ENCODE measurements at regions not wholly inside any gene's neighbourhood (a gene's known extent, or its start where the extent isn't known, plus 50 kb on each side); places are given as distances from the start of the nearest gene placed in this dataset.

DNA sequence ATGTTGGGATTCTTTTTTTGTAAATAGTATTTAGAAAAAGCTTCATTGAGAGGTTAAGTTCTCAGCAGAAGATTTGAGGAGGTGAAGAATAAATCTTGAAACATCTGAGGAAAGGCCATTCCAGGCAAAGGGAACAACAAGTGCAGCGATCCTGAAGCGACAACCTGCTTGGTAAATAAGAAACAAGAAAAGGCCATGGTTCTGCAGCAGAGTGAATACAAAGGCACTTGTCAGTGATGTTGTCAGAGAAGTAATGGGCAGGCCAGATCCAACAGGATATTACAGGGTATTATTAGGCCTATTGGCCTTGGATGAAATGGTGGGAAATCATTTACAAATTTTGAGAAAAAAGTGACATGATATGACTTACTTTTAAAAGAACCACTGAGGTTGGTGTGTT lies 960.0 kb downstream of the PLA2G4A start:
- Histone ChIP-seq H3K4me1 (ENCODE audit: insufficient read depth, poor library complexity, severe bottlenecking) (no peaks in the 10 kb centered on the region), H3K4me3 (ENCODE audit: severe bottlenecking) (no peak overlapping the region), H3K36me3 (ENCODE audit: low read depth) (no peaks in the 10 kb centered on the region), H3K27me3 (ENCODE audit: insufficient read depth, poor library complexity, severe bottlenecking) (no peaks in the 10 kb centered on the region), H3K27ac (ENCODE audit: poor library complexity, severe bottlenecking) (no peak overlapping the region), H3K9me3 (ENCODE audit: severe bottlenecking) (no peaks in the 10 kb centered on the region)
- ATAC-seq (ENCODE audit: low read depth) (no peak), DNase-seq (ENCODE audit: low spot score) (no peak)
- TF ChIP-seq, protein P1, sequence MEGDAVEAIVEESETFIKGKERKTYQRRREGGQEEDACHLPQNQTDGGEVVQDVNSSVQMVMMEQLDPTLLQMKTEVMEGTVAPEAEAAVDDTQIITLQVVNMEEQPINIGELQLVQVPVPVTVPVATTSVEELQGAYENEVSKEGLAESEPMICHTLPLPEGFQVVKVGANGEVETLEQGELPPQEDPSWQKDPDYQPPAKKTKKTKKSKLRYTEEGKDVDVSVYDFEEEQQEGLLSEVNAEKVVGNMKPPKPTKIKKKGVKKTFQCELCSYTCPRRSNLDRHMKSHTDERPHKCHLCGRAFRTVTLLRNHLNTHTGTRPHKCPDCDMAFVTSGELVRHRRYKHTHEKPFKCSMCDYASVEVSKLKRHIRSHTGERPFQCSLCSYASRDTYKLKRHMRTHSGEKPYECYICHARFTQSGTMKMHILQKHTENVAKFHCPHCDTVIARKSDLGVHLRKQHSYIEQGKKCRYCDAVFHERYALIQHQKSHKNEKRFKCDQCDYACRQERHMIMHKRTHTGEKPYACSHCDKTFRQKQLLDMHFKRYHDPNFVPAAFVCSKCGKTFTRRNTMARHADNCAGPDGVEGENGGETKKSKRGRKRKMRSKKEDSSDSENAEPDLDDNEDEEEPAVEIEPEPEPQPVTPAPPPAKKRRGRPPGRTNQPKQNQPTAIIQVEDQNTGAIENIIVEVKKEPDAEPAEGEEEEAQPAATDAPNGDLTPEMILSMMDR (IDR thresholded peaks at IDR 0.05; ENCODE audit: poor library complexity, severe bottlenecking), result no peak

DNA sequence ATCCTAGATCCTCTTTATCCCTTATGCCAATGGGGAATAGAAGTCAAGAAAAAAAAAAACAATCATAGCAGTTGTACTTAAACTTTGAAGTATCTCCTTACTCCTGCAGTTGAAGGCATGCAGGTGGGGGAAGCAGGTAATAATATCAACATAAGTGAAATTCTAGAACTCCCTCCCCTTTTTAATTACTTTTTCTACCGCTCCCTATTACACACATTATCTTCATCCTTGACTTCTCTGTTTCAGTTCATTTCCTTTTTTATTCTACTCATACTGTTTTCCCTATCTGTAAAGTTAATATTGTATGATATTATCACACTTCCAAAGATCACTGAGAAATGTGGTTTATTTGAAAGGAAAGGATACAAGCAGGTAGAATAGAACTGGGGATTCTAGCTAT lies 962.0 kb downstream of the PLA2G4A start:
- no peaks in the 10 kb centered on the region for H3K36me3 ChIP-seq (ENCODE audit: low read depth)
- H3K27ac ChIP-seq (ENCODE audit: poor library complexity, severe bottlenecking), result no peak overlapping the region
- no peaks in the 10 kb centered on the region for H3K27me3 ChIP-seq (ENCODE audit: insufficient read depth, poor library complexity, severe bottlenecking)
- no peak for DNase-seq (ENCODE audit: low spot score)
- H3K4me1 ChIP-seq (ENCODE audit: insufficient read depth, poor library complexity, severe bottlenecking), result no peaks in the 10 kb centered on the region
- no peak overlapping the region for H3K4me3 ChIP-seq (ENCODE audit: severe bottlenecking)
- TF ChIP-seq, protein P1 (IDR thresholded peaks at IDR 0.05; ENCODE audit: poor library complexity, severe bottlenecking), result no peak
- ATAC-seq (ENCODE audit: low read depth), result no peak
- H3K9me3 ChIP-seq (ENCODE audit: severe bottlenecking), result no peaks in the 10 kb centered on the region

DNA sequence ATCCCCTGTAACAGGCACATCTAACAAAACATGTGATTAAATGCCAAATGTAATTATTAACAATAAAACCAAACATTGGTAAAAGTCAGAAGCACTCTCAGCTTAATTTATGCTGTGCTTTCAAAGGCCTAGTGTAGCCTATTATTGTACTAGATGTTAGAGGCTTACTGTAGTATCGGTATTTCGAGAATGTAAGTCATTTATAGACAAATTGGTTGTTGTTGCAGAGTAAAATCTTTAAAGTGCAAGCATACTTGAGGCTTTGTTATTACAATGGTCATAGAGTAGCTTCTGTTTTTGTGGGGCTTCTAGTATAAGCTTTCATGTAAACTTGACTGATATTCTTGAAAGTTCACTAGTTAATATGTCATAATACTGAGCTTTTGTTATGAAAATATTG lies 965.8 kb downstream of the PLA2G4A start:
- Histone ChIP-seq H3K4me1 (ENCODE audit: insufficient read depth, poor library complexity, severe bottlenecking) (no peaks in the 10 kb centered on the region), H3K4me3 (ENCODE audit: severe bottlenecking) (no peak overlapping the region), H3K27me3 (ENCODE audit: insufficient read depth, poor library complexity, severe bottlenecking) (no peaks in the 10 kb centered on the region), H3K27ac (ENCODE audit: poor library complexity, severe bottlenecking) (no peak overlapping the region), H3K36me3 (ENCODE audit: low read depth) (no peaks in the 10 kb centered on the region), H3K9me3 (ENCODE audit: severe bottlenecking) (no peaks in the 10 kb centered on the region)
- ATAC-seq (ENCODE audit: low read depth) (no peak), DNase-seq (ENCODE audit: low spot score) (no peak)
- TF ChIP-seq, protein P1 (IDR thresholded peaks at IDR 0.05; ENCODE audit: poor library complexity, severe bottlenecking), result no peak

DNA sequence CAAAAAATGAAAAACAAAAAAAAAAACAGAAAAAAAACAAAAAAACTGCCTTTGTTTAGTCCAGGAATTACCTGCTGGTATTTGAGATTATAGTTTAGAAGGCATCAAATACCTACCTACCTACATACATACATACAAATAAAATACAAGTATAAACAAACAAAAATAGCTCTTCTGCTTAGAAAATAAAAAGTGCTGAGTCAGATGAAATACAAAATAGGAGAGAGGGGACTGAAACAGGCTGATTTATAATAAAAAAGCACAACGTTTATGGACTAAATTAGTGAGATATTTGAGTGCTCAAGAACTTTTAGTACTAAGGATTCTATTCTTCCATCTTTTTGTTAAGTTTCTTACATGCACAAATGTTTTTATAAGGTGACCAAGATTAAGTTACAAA lies 980.8 kb downstream of the PLA2G4A start:
- Histone ChIP-seq H3K4me1 (ENCODE audit: insufficient read depth, poor library complexity, severe bottlenecking) (peaks cover 2% of the 10 kb centered on the region), H3K36me3 (ENCODE audit: low read depth) (no peaks in the 10 kb centered on the region), H3K27me3 (ENCODE audit: insufficient read depth, poor library complexity, severe bottlenecking) (no peaks in the 10 kb centered on the region), H3K9me3 (ENCODE audit: severe bottlenecking) (no peaks in the 10 kb centered on the region), H3K27ac (ENCODE audit: poor library complexity, severe bottlenecking) (no peak overlapping the region), H3K4me3 (ENCODE audit: severe bottlenecking) (no peak overlapping the region)
- ATAC-seq (ENCODE audit: low read depth) (no peak), DNase-seq (ENCODE audit: low spot score) (no peak)
- TF ChIP-seq, protein P1 (IDR thresholded peaks at IDR 0.05; ENCODE audit: poor library complexity, severe bottlenecking), result no peak

DNA sequence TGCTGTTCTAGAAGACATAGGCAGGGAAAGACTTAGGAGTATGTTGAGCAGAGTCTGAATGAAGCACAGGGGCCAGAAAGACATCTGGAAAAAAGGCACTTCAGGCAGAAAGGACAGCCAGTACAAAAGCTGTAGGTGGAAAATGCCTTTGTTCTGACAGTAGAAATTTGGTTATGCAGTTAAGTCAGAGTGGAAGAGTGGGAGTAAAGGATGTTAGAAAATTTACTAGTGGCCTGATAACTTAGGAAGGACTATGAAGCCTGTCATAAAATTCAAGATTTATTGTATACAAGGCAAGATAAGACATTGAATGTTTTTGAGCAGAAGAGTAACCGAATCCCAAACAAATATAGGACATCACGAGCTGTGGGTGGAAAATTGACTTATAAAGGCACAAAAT lies 987.9 kb downstream of the PLA2G4A start:
- Histone ChIP-seq H3K4me3 (ENCODE audit: severe bottlenecking) (no peak overlapping the region), H3K27ac (ENCODE audit: poor library complexity, severe bottlenecking) (no peak overlapping the region), H3K36me3 (ENCODE audit: low read depth) (no peaks in the 10 kb centered on the region), H3K27me3 (ENCODE audit: insufficient read depth, poor library complexity, severe bottlenecking) (no peaks in the 10 kb centered on the region), H3K9me3 (ENCODE audit: severe bottlenecking) (no peaks in the 10 kb centered on the region), H3K4me1 (ENCODE audit: insufficient read depth, poor library complexity, severe bottlenecking) (peaks cover 2% of the 10 kb centered on the region)
- no peak for ATAC-seq (ENCODE audit: low read depth)
- DNase-seq (ENCODE audit: low spot score), result no peak
- TF ChIP-seq, protein P1 (IDR thresholded peaks at IDR 0.05; ENCODE audit: poor library complexity, severe bottlenecking), result no peak
